Heart left ventricle (tissue), 16 donors: ENCODE measurements at regions not wholly inside any gene's neighbourhood (a gene's known extent, or its start where the extent isn't known, plus 50 kb on each side); places are given as distances from the start of the nearest gene placed in this dataset.

Experiments used
- ATAC-seq, 4 donors: fragments of 200-7000 bp; cut with Tn5 transposase; one replicate each; pipeline ENCODE4 v1.9.1; 2020 to 2022; ENCODE audit warnings: moderate library complexity in 4 of 4, mild to moderate bottlenecking in 3 of 4, moderate number of reproducible peaks in 1 of 4
- DNase-seq, 5 donors: peaks; one replicate each; pipeline ENCODE4 v3.0.0-alpha.2; 2020
- H3K27ac ChIP-seq, 12 donors: fragments of 200-600 bp; sonication (generic) in 4 of 12; one replicate each; pipeline versions ENCODE4 v1.5.0 to v1.8.0; 2016 to 2022; ENCODE audit warnings: mild to moderate bottlenecking in 2 of 12
- H3K27me3 ChIP-seq, 9 donors: fragments of 200-600 bp; sonication (generic) in 2 of 9; one replicate each; pipeline versions ENCODE4 v1.5.1 to v1.8.0; 2016 to 2022; ENCODE audit warnings: mild to moderate bottlenecking in 3 of 9
- H3K36me3 ChIP-seq, 9 donors: fragments of 200-600 bp; sonication (generic) in 2 of 9; one replicate each; pipeline versions ENCODE4 v1.5.0 to v1.8.0; 2018 to 2022; ENCODE audit warnings: mild to moderate bottlenecking in 2 of 9
- H3K4me1 ChIP-seq, 12 donors: fragments of 200-600 bp; sonication (generic) in 4 of 12; one replicate each; pipeline versions ENCODE4 v1.5.0 to v1.8.0; 2016 to 2022; ENCODE audit warnings: mild to moderate bottlenecking in 3 of 12
- H3K4me3 ChIP-seq, 12 donors: fragments of 200-600 bp; sonication (generic) in 4 of 12; one replicate each; pipeline versions ENCODE4 v1.5.0 to v1.8.0; 2017 to 2022; ENCODE audit warnings: mild to moderate bottlenecking in 9 of 12, moderate library complexity in 4 of 12
- H3K9me3 ChIP-seq, 12 donors: fragments of 200-600 bp; sonication (generic) in 4 of 12; one replicate each; pipeline versions ENCODE4 v1.5.0 to v1.8.0; 2016 to 2022; ENCODE audit warnings: mild to moderate bottlenecking in 1 of 12
- CTCF ChIP-seq, 12 donors: fragments of 200-600 bp; sonication (generic) in 4 of 12; IDR thresholded peaks; one replicate each; pipeline versions ENCODE4 v1.5.0 to v1.8.0; 2018 to 2022; ENCODE audit warnings: antibody characterized with exemption in 12 of 12, mild to moderate bottlenecking in 5 of 12
- POLR2A ChIP-seq, 2 donors: fragments of 450-650 bp; IDR thresholded peaks; one replicate each; pipeline ENCODE4 v1.6.1; 2017; ENCODE audit warnings: antibody characterized with exemption in 2 of 2, mild to moderate bottlenecking in 2 of 2, moderate library complexity in 2 of 2
- WGBS, 4 donors: extraction: QIAGEN DNeasy Blood & Tissue Kit in 2 of 4; methylation state at CpG; one replicate each; pipeline versions ENCODE4 v1.1.5 to v1.1.7; 2013 to 2018; 5-methylcytosine and 5-hydroxymethylcytosine counted together
- intact Hi-C, 10 donors: fragments of 100-400 bp; cut with DNase I; formaldehyde crosslinking; loops; one replicate each; pipeline versions ENCODE4 v1.11.1 to v1.14.2; 2022
- donor health status: ischemic (EF 13 %, LVEDD 7.1; RV severe dilation, severe dysfunction).
- donor health status: healthy with polysubstance abuse.
- donor health status: DM: no; HTN: yes; CAD: no.
- donor health status: DM: no; HTN: no; CAD: no.
- donor health status: ischemic (EF 25% LVEDD 6.9; RV normal size, moderate dysfunction).
- donor health status: ischemic (EF 25% LVEDD 5.7; RV mildly dilated, moderate dysfunction).
- donor health status: healthy.
- donor health status: DM: yes; HTN: yes; CAD: no.
- donor health status: ischemic (EF 35%, LVEDD 5.7; RV mildly dilated, moderate dysfunction).
- donor health status: nonischemic (EF 11% LVEDD 7.7; RV severe dilation, severe dysfunction).
- donor health status: DM: yes; HTN: yes; CAD: no.
- donor health status: PGD.
- donor health status: ischemic (EF 29% LVEDD 5.4; RV normal size, mild dysfunction).
- donor health status: nonischemic (EF 23%, LVEDD 6.1; RV moderate dilation, normal function).

- no peak for TF ChIP-seq POLR2A (IDR thresholded peaks at IDR 0.05)
- TF ChIP-seq CTCF (IDR thresholded peaks at IDR 0.05) = no peak
- WGBS, 4 donors = 79 to 83% (median 82%) methylated on average over 5 of the region's 5 CpGs
- Histone ChIP-seq H3K27me3 (no peaks in the 10 kb centered on the region), H3K36me3 (no peaks in the 10 kb centered on the region), H3K27ac (peak overlapping the region in 5 of 12 donors; percentile 6 to 62 (median 36)), H3K4me3 (no peak overlapping the region), H3K4me1 (peaks cover 0 to 18% (median 0%) of the 10 kb centered on the region in 12 donors), H3K9me3 (peaks cover 0 to 1% (median 0%) of the 10 kb centered on the region in 12 donors)
- DNase-seq (no peak), ATAC-seq (peak in 2 of 4 donors; percentile 42 to 47)
- intact Hi-C loops = no loop called here
Measured at GRCh38 chr2:237180187-237180586, 94.5 kb downstream of the COPS8 start.

- Histone ChIP-seq H3K9me3 (no peaks in the 10 kb centered on the region), H3K4me1 (peaks cover 0 to 18% (median 0%) of the 10 kb centered on the region in 12 donors), H3K27me3 (no peaks in the 10 kb centered on the region), H3K4me3 (no peak overlapping the region), H3K27ac (peak overlapping the region in 4 of 12 donors; percentile 1 to 52 (median 12)), H3K36me3 (no peaks in the 10 kb centered on the region)
- no peak for DNase-seq
- ATAC-seq = peak in 1 of 4 donors; percentile 76
- intact Hi-C loops = no loop called here
- TF ChIP-seq POLR2A (IDR thresholded peaks at IDR 0.05) (no peak), CTCF (IDR thresholded peaks at IDR 0.05) (no peak)
- 85 to 97% (median 94%) methylated on average over 2 of the region's 2 CpGs for WGBS, 4 donors
Measured at GRCh38 chr2:237180987-237181386, 95.3 kb downstream of the COPS8 start.

GRCh38 chr2:237181844-237182243, 96.2 kb downstream of the COPS8 start:
- TF ChIP-seq CTCF (IDR thresholded peaks at IDR 0.05) (no peak), POLR2A (IDR thresholded peaks at IDR 0.05) (no peak)
- no peaks in the 10 kb centered on the region for H3K27me3 ChIP-seq
- no peaks in the 10 kb centered on the region for H3K36me3 ChIP-seq
- WGBS, 4 donors = 61 to 67% (median 64%) methylated on average over 4 of the region's 4 CpGs
- peak in 3 of 4 donors; percentile 61 to 83 (median 65) for ATAC-seq
- DNase-seq = no peak
- H3K4me3 ChIP-seq = no peak overlapping the region
- intact Hi-C loops = no loop called here
- no peaks in the 10 kb centered on the region for H3K9me3 ChIP-seq
- peaks cover 0 to 18% (median 0%) of the 10 kb centered on the region in 12 donors for H3K4me1 ChIP-seq
- H3K27ac ChIP-seq = peak overlapping the region in 5 of 12 donors; percentile 18 to 52 (median 30)

- Histone ChIP-seq H3K27me3 (no peaks in the 10 kb centered on the region), H3K4me1 (peaks cover 0 to 18% (median 0%) of the 10 kb centered on the region in 12 donors), H3K27ac (peak overlapping the region in 4 of 12 donors; percentile 19 to 46 (median 31)), H3K36me3 (no peaks in the 10 kb centered on the region), H3K4me3 (no peak overlapping the region), H3K9me3 (no peaks in the 10 kb centered on the region)
- no peak for DNase-seq
- TF ChIP-seq CTCF (IDR thresholded peaks at IDR 0.05) (no peak), POLR2A (IDR thresholded peaks at IDR 0.05) (no peak)
- peak in 2 of 4 donors; percentile 13 to 31 for ATAC-seq
- intact Hi-C loops = no loop called here
- WGBS, 4 donors = 85 to 95% (median 90%) methylated on average over 15 of the region's 15 CpGs
Measured at GRCh38 chr2:237182422-237183123, 96.9 kb downstream of the COPS8 start.
